ENCODE measurements at regions not wholly inside any gene's neighbourhood (a gene's known extent, or its start where the extent isn't known, plus 50 kb on each side); places are given as distances from the start of the nearest gene placed in this dataset.

DNA sequence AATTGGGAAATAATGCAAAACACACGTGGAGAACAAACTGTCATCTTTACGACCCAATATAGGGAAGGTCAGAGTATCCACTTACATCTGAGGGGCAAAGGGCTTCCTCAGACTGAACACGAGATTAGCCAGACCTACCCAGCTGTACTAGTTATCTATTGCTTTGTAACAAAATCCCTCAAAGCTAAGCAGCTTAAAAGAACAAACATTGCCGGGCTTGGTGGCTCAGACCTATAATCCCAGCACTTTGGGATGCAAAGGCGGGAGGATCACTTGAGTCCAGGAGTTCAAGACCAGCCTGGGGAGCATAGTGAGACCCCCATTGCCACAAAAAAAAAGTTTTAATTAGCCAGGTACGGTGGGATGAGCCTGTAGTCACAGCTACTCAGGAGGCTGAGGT lies 262.8 kb downstream of the LTN1 start:
- ChIA-PET CTCF (ENCODE audit: low intra/inter-chr PET ratio) (no interaction called here), POLR2A (interaction anchor here (0.6 kb wide), 1 partner anchor 32 kb away, joined by 3 read pairs; no protein-coding TSS in a partner anchor)
- no peak overlapping the region for H3K4me3 ChIP-seq
- H4K20me1 ChIP-seq (replicated peaks; ENCODE audit: control insufficient read depth, insufficient read depth, low read length), result no peaks in the 10 kb centered on the region
- H2AFZ ChIP-seq (ENCODE audit: low read depth, low read length), result no peak overlapping the region
- ATAC-seq (no peak), FAIRE-seq (no peak), DNase-seq (ENCODE audit: extremely low read depth in 1 of 4, low spot score in 3 of 4) (no peak)
- no peaks in the 10 kb centered on the region for H3K4me1 ChIP-seq (replicated peaks in 1 of 2; ENCODE audit: control insufficient read depth in 2 of 2, insufficient read depth in 2 of 2, low read length in 2 of 2)
- no peak overlapping the region for H3K9ac ChIP-seq (ENCODE audit: insufficient read depth in 1 of 2, low read depth in 2 of 2, low read length in 2 of 2)
- no peak overlapping the region for H3K27ac ChIP-seq (ENCODE audit: extremely low read depth, low read depth, low read length)
- no peaks in the 10 kb centered on the region for H3K79me2 ChIP-seq (ENCODE audit: control insufficient read depth, insufficient read depth, low read length)
- in situ Hi-C loops (cut with MboI), result no loop called here
- H3K9me3 ChIP-seq (replicated peaks; ENCODE audit: control insufficient read depth, insufficient read depth, low read depth, low read length), result no peaks in the 10 kb centered on the region
- 1% methylated on average over 6 of the region's 6 CpGs for whole genome bisulfite sequencing (ENCODE audit: insufficient coverage, low coverage, missing lambda C conversion rate)
- H3K9me1 ChIP-seq (ENCODE audit: control insufficient read depth, insufficient read depth, low read length), result no peaks in the 10 kb centered on the region
- no peaks in the 10 kb centered on the region for H3K36me3 ChIP-seq (ENCODE audit: control insufficient read depth, insufficient read depth, low read length)
- H3K27me3 ChIP-seq (ENCODE audit: control insufficient read depth in 2 of 2, insufficient read depth in 2 of 2, low read length in 2 of 2), result no peaks in the 10 kb centered on the region
- BruUV-seq (replicated peaks), result no TSS peak
- intact Hi-C loops (cut with micrococcal nuclease), result no loop called here
- no peak overlapping the region for H3K4me2 ChIP-seq (ENCODE audit: insufficient read depth, low read length)
- TF ChIP-seq TCF3 (CRISPR knock-in tag; IDR thresholded peaks at IDR 0.05), result no peak
- TF ChIP-seq SMARCE1 (IDR thresholded peaks at IDR 0.05), result no peak
- TF ChIP-seq, protein P1, sequence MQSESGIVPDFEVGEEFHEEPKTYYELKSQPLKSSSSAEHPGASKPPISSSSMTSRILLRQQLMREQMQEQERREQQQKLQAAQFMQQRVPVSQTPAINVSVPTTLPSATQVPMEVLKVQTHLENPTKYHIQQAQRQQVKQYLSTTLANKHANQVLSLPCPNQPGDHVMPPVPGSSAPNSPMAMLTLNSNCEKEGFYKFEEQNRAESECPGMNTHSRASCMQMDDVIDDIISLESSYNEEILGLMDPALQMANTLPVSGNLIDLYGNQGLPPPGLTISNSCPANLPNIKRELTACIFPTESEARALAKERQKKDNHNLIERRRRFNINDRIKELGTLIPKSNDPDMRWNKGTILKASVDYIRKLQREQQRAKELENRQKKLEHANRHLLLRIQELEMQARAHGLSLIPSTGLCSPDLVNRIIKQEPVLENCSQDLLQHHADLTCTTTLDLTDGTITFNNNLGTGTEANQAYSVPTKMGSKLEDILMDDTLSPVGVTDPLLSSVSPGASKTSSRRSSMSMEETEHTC (IDR thresholded peaks at IDR 0.05), result no peak
- TF ChIP-seq XRCC4 (IDR thresholded peaks at IDR 0.05; ENCODE audit: extremely low read depth, insufficient read depth, insufficient read length), result no peak
- TF ChIP-seq, protein P2, sequence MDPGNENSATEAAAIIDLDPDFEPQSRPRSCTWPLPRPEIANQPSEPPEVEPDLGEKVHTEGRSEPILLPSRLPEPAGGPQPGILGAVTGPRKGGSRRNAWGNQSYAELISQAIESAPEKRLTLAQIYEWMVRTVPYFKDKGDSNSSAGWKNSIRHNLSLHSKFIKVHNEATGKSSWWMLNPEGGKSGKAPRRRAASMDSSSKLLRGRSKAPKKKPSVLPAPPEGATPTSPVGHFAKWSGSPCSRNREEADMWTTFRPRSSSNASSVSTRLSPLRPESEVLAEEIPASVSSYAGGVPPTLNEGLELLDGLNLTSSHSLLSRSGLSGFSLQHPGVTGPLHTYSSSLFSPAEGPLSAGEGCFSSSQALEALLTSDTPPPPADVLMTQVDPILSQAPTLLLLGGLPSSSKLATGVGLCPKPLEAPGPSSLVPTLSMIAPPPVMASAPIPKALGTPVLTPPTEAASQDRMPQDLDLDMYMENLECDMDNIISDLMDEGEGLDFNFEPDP (CRISPR knock-in tag; IDR thresholded peaks at IDR 0.05), result no peak
- TF ChIP-seq FOXJ3 (CRISPR knock-in tag; IDR thresholded peaks at IDR 0.05), result no peak
- TF ChIP-seq ZNF347 (CRISPR knock-in tag; IDR thresholded peaks at IDR 0.05; ENCODE audit: low read depth), result no peak
- TF ChIP-seq, protein P3, sequence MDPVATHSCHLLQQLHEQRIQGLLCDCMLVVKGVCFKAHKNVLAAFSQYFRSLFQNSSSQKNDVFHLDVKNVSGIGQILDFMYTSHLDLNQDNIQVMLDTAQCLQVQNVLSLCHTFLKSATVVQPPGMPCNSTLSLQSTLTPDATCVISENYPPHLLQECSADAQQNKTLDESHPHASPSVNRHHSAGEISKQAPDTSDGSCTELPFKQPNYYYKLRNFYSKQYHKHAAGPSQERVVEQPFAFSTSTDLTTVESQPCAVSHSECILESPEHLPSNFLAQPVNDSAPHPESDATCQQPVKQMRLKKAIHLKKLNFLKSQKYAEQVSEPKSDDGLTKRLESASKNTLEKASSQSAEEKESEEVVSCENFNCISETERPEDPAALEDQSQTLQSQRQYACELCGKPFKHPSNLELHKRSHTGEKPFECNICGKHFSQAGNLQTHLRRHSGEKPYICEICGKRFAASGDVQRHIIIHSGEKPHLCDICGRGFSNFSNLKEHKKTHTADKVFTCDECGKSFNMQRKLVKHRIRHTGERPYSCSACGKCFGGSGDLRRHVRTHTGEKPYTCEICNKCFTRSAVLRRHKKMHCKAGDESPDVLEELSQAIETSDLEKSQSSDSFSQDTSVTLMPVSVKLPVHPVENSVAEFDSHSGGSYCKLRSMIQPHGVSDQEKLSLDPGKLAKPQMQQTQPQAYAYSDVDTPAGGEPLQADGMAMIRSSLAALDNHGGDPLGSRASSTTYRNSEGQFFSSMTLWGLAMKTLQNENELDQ (CRISPR knock-in tag; IDR thresholded peaks at IDR 0.05; ENCODE audit: borderline replicate concordance), result no peak
- TF ChIP-seq HIVEP1 (CRISPR knock-in tag; IDR thresholded peaks at IDR 0.05), result no peak
- TF ChIP-seq EWSR1 (IDR thresholded peaks at IDR 0.05; ENCODE audit: borderline replicate concordance, low read depth, partially characterized antibody), result no peak
- TF ChIP-seq DMBX1 (CRISPR knock-in tag; IDR thresholded peaks at IDR 0.05; ENCODE audit: borderline replicate concordance), result no peak
- TF ChIP-seq, protein P4, sequence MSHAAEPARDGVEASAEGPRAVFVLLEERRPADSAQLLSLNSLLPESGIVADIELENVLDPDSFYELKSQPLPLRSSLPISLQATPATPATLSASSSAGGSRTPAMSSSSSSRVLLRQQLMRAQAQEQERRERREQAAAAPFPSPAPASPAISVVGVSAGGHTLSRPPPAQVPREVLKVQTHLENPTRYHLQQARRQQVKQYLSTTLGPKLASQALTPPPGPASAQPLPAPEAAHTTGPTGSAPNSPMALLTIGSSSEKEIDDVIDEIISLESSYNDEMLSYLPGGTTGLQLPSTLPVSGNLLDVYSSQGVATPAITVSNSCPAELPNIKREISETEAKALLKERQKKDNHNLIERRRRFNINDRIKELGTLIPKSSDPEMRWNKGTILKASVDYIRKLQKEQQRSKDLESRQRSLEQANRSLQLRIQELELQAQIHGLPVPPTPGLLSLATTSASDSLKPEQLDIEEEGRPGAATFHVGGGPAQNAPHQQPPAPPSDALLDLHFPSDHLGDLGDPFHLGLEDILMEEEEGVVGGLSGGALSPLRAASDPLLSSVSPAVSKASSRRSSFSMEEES (CRISPR knock-in tag; IDR thresholded peaks at IDR 0.05), result no peak
